ENCODE measurements at regions not wholly inside any gene's neighbourhood (a gene's known extent, or its start where the extent isn't known, plus 50 kb on each side); places are given as distances from the start of the nearest gene placed in this dataset.

DNA sequence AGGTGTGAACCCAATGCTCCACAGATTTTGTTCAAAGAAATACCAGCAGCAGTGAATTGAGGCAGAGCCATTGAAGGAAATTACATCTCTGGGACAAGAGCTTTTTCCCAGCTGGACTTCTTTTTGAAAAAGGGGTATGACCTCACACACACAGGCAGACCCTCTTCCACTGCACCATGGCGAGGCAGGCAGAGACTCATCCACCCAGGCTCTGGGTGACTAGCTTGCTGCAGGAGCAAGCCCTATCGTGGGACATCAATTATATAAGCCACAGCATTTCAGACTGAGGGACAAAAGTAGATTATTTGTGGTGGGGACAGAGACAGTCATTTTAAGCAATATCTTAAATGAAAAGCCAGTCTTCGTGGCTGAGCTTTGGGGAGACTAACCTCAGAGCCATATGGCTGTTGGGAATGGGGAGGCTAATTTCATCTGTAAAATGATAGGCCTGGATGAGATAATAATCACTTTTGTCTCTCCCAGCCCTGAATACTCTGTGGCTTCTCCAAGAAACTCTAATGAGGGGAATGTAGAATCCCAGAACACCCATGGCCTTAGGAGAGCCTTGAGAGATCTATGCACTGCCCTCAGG is 113.1 kb upstream of the TNC start:
- no peak for ATAC-seq
- Histone ChIP-seq H3K9me3 (ENCODE audit: control insufficient read depth, insufficient read depth, low read depth, low read length) (no peaks in the 10 kb centered on the region), H3K27ac (ENCODE audit: low read length) (no peak overlapping the region), H3K36me3 (ENCODE audit: control insufficient read depth, insufficient read depth, low read length) (no peaks in the 10 kb centered on the region), H3K4me3 (ENCODE audit: low read depth in 2 of 2, low read length in 2 of 2) (no peak overlapping the region), H3K4me1 (ENCODE audit: control insufficient read depth, insufficient read depth, low read length) (no peaks in the 10 kb centered on the region), H3K27me3 (ENCODE audit: control insufficient read depth, insufficient read depth, low read length) (no peaks in the 10 kb centered on the region)
- BruUV-seq (replicated peaks), result no TSS peak
- TF ChIP-seq POLR2AphosphoS5 (IDR thresholded peaks at IDR 0.05; ENCODE audit: low read depth, low read length) (no peak), TCF7L2 (IDR thresholded peaks at IDR 0.05; ENCODE audit: low read depth, low read length) (no peak)
- TF ChIP-seq, protein P1, sequence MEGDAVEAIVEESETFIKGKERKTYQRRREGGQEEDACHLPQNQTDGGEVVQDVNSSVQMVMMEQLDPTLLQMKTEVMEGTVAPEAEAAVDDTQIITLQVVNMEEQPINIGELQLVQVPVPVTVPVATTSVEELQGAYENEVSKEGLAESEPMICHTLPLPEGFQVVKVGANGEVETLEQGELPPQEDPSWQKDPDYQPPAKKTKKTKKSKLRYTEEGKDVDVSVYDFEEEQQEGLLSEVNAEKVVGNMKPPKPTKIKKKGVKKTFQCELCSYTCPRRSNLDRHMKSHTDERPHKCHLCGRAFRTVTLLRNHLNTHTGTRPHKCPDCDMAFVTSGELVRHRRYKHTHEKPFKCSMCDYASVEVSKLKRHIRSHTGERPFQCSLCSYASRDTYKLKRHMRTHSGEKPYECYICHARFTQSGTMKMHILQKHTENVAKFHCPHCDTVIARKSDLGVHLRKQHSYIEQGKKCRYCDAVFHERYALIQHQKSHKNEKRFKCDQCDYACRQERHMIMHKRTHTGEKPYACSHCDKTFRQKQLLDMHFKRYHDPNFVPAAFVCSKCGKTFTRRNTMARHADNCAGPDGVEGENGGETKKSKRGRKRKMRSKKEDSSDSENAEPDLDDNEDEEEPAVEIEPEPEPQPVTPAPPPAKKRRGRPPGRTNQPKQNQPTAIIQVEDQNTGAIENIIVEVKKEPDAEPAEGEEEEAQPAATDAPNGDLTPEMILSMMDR (IDR thresholded peaks at IDR 0.05), result no peak
- TF ChIP-seq, protein P2, sequence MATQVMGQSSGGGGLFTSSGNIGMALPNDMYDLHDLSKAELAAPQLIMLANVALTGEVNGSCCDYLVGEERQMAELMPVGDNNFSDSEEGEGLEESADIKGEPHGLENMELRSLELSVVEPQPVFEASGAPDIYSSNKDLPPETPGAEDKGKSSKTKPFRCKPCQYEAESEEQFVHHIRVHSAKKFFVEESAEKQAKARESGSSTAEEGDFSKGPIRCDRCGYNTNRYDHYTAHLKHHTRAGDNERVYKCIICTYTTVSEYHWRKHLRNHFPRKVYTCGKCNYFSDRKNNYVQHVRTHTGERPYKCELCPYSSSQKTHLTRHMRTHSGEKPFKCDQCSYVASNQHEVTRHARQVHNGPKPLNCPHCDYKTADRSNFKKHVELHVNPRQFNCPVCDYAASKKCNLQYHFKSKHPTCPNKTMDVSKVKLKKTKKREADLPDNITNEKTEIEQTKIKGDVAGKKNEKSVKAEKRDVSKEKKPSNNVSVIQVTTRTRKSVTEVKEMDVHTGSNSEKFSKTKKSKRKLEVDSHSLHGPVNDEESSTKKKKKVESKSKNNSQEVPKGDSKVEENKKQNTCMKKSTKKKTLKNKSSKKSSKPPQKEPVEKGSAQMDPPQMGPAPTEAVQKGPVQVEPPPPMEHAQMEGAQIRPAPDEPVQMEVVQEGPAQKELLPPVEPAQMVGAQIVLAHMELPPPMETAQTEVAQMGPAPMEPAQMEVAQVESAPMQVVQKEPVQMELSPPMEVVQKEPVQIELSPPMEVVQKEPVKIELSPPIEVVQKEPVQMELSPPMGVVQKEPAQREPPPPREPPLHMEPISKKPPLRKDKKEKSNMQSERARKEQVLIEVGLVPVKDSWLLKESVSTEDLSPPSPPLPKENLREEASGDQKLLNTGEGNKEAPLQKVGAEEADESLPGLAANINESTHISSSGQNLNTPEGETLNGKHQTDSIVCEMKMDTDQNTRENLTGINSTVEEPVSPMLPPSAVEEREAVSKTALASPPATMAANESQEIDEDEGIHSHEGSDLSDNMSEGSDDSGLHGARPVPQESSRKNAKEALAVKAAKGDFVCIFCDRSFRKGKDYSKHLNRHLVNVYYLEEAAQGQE (IDR thresholded peaks at IDR 0.05; ENCODE audit: insufficient read depth in 1 of 2, low read depth in 2 of 2, low read length in 1 of 2), result no peak
- POLR2A ChIA-PET, result no interaction called here
- no peak for DNase-seq (ENCODE audit: low read depth, low spot score)
- in situ Hi-C loops (cut with HindIII; ENCODE audit: low pct_unique_long_range_greater_than_20kb, low sequenced_read_pairs), result no loop called here
- intact Hi-C loops (cut with micrococcal nuclease; ENCODE audit: unreplicated experiment), result no loop called here
- CTCF ChIA-PET, result no interaction called here

DNA sequence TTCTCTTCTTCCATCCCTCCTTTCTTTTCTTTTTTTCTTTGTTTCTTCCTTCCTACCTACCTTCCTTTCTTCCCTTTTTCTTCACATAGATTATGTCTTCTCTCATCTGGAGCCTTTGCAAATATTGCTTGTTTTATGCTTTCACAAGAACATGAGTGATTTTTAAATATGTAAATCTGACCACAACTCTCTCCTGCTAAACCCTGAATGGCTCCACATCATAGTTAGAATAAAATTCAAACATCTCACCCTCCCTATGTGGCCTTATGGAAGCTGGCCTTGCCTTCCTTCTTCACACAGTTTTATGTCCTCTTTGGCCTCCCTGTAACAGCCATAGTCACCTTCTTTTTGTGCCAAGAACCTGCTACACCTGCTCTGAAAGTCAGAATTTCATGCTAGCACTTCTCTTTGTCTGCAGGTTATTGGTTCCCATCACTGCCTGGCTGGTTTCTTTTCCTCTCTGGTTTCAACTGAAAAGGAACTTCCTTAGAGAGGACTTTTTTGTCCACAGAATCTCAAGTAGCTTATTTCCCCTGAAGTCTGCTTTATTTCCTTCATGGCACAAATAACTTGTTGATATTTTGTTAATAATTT is 114.3 kb upstream of the TNC start:
- H3K27ac ChIP-seq (ENCODE audit: low read length), result no peak overlapping the region
- in situ Hi-C loops (cut with HindIII; ENCODE audit: low pct_unique_long_range_greater_than_20kb, low sequenced_read_pairs) (no loop called here), intact Hi-C loops (cut with micrococcal nuclease; ENCODE audit: unreplicated experiment) (no loop called here)
- H3K36me3 ChIP-seq (ENCODE audit: control insufficient read depth, insufficient read depth, low read length), result no peaks in the 10 kb centered on the region
- BruUV-seq (replicated peaks), result no TSS peak
- ATAC-seq (no peak), DNase-seq (ENCODE audit: low read depth, low spot score) (no peak)
- CTCF ChIA-PET, result no interaction called here
- no peaks in the 10 kb centered on the region for H3K4me1 ChIP-seq (ENCODE audit: control insufficient read depth, insufficient read depth, low read length)
- POLR2A ChIA-PET, result no interaction called here
- H3K27me3 ChIP-seq (ENCODE audit: control insufficient read depth, insufficient read depth, low read length), result no peaks in the 10 kb centered on the region
- no peak overlapping the region for H3K4me3 ChIP-seq (ENCODE audit: low read depth in 2 of 2, low read length in 2 of 2)
- TF ChIP-seq, protein P2 (IDR thresholded peaks at IDR 0.05; ENCODE audit: insufficient read depth in 1 of 2, low read depth in 2 of 2, low read length in 1 of 2), result no peak
- TF ChIP-seq TCF7L2 (IDR thresholded peaks at IDR 0.05; ENCODE audit: low read depth, low read length), result no peak
- TF ChIP-seq, protein P1 (IDR thresholded peaks at IDR 0.05), result no peak
- TF ChIP-seq POLR2AphosphoS5 (IDR thresholded peaks at IDR 0.05; ENCODE audit: low read depth, low read length), result no peak
- TF ChIP-seq SIN3A (IDR thresholded peaks at IDR 0.05; ENCODE audit: borderline replicate concordance, insufficient read depth, low read depth, low read length), result no peak
- H3K9me3 ChIP-seq (ENCODE audit: control insufficient read depth, insufficient read depth, low read depth, low read length), result no peaks in the 10 kb centered on the region
